Adrenal gland (tissue), 5 donors: ENCODE measurements at regions not wholly inside any gene's neighbourhood (a gene's known extent, or its start where the extent isn't known, plus 50 kb on each side); places are given as distances from the start of the nearest gene placed in this dataset.

Source experiments
- CTCF ChIP-seq, 6 experiments: fragments of 450-650 bp in 4 of 6; fragments of 200-600 bp in 2 of 6; sonication (generic) in 1 of 6; IDR thresholded peaks; 1 replicate in 5 of 6; 2 replicates in 1 of 6; pipeline versions ENCODE4 v1.5.1 to v1.8.0; 2016 to 2021; ENCODE audit warnings: antibody characterized with exemption in 6 of 6, mild to moderate bottlenecking in 2 of 6, moderate library complexity in 1 of 6
- POLR2A ChIP-seq, 2 donors: fragments of 450-650 bp; IDR thresholded peaks; one replicate each; pipeline ENCODE4 v1.6.1; 2017; ENCODE audit warnings: antibody characterized with exemption in 2 of 2, mild to moderate bottlenecking in 2 of 2, moderate library complexity in 1 of 2
- donor health status: DM: no; HTN: no; CAD: no.

DNA sequence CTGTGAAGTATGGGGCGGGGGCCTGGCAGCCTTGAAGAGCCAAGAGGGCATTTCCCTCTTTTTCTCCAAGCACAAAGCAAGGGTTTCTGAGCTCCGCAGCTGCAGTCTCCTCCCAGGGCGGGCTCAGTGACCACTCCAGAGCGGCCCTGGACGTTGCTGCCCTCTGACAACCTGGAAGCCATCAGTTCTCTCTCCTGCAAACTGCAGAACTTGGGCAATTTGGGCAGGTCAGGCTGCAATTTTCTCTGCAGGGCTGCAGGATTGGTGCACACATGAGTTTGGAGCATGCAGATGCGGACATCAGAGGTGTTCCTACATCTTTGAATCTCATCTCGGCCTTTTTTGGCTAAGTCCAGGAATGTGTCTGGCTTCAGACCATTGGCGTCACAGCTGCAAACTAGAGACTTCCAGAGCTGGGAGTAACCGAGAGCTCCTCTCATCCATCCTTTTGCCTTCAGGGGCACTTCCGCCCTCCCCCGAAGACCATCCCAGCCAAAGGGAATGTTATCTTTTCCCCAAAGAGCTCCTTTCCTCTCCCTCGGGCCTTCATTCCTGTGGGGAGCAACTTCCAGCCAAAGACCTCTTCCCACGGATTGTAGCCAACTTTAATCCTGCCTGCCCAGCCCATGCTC is 139.6 kb upstream of the WNT4 start:
- TF ChIP-seq POLR2A (IDR thresholded peaks at IDR 0.05) = no peak
- TF ChIP-seq CTCF (IDR thresholded peaks at IDR 0.05) = no peak
